ENCODE measurements at regions not wholly inside any gene's neighbourhood (a gene's known extent, or its start where the extent isn't known, plus 50 kb on each side); places are given as distances from the start of the nearest gene placed in this dataset.

- Histone ChIP-seq H2AFZ (ENCODE audit: low read depth, low read length) (no peak overlapping the region), H3K27ac (ENCODE audit: insufficient read depth, low read depth, low read length) (no peak overlapping the region), H3K9me1 (replicated peaks; ENCODE audit: control insufficient read depth, extremely low read depth, insufficient read depth, low read length) (no peaks in the 10 kb centered on the region), H4K20me1 (replicated peaks; ENCODE audit: control insufficient read depth, extremely low read depth, insufficient read depth, low read length) (no peaks in the 10 kb centered on the region), H3K9me3 (replicated peaks; ENCODE audit: control insufficient read depth, insufficient read depth, low read length) (no peaks in the 10 kb centered on the region), H3K4me2 (ENCODE audit: insufficient read depth, low read length) (no peak overlapping the region), H3K4me1 (ENCODE audit: control insufficient read depth, extremely low read depth, insufficient read depth, low read length) (no peaks in the 10 kb centered on the region), H3K4me3 (replicated peaks in 1 of 3; ENCODE audit: insufficient read depth in 1 of 3, low read depth in 1 of 3, low read length in 3 of 3) (no peak overlapping the region), H3K27me3 (ENCODE audit: control insufficient read depth in 2 of 2, insufficient read depth in 2 of 2, low read length in 2 of 2) (no peaks in the 10 kb centered on the region), H3K9ac (replicated peaks; ENCODE audit: extremely low read depth, insufficient read depth, low read length) (no peak overlapping the region), H3K79me2 (ENCODE audit: control insufficient read depth, insufficient read depth, low read length) (no peaks in the 10 kb centered on the region), H3K36me3 (ENCODE audit: control insufficient read depth in 2 of 2, extremely low read depth in 1 of 2, insufficient read depth in 2 of 2, low read length in 2 of 2) (no peaks in the 10 kb centered on the region)
- no TSS peak for BruUV-seq (replicated peaks)
- TF ChIP-seq MAX (IDR thresholded peaks at IDR 0.05; ENCODE audit: insufficient read depth, insufficient read length): no peak
- intact Hi-C loops (cut with micrococcal nuclease): no loop called here
- CTCF ChIA-PET: interaction anchor here (0.5 kb wide), 1 partner anchor 33 kb away, joined by 4 read pairs; no protein-coding TSS in a partner anchor
- DNase-seq (ENCODE audit: low read depth, low spot score): no peak
- POLR2A ChIA-PET: no interaction called here
- FAIRE-seq: no peak
- dilution Hi-C loops (cut with MboI; ENCODE audit: extremely low pct_ligation_motif_present, low sequenced_read_pairs): no loop called here
Measured at GRCh38 chr16:82497139-82497538, 129.6 kb upstream of the CDH13 start.

GRCh38 chr16:82488460-82488859 lies 138.3 kb upstream of the CDH13 start:
- Histone ChIP-seq H3K27ac (ENCODE audit: insufficient read depth, low read depth, low read length) (no peak overlapping the region), H3K9me1 (replicated peaks; ENCODE audit: control insufficient read depth, extremely low read depth, insufficient read depth, low read length) (no peaks in the 10 kb centered on the region), H4K20me1 (replicated peaks; ENCODE audit: control insufficient read depth, extremely low read depth, insufficient read depth, low read length) (no peaks in the 10 kb centered on the region), H2AFZ (ENCODE audit: low read depth, low read length) (no peak overlapping the region), H3K9ac (replicated peaks; ENCODE audit: extremely low read depth, insufficient read depth, low read length) (no peak overlapping the region), H3K9me3 (replicated peaks; ENCODE audit: control insufficient read depth, insufficient read depth, low read length) (no peaks in the 10 kb centered on the region), H3K4me2 (ENCODE audit: insufficient read depth, low read length) (no peak overlapping the region), H3K36me3 (ENCODE audit: control insufficient read depth in 2 of 2, extremely low read depth in 1 of 2, insufficient read depth in 2 of 2, low read length in 2 of 2) (no peaks in the 10 kb centered on the region), H3K4me3 (replicated peaks in 1 of 3; ENCODE audit: insufficient read depth in 1 of 3, low read depth in 1 of 3, low read length in 3 of 3) (no peak overlapping the region), H3K79me2 (ENCODE audit: control insufficient read depth, insufficient read depth, low read length) (no peaks in the 10 kb centered on the region), H3K27me3 (ENCODE audit: control insufficient read depth in 2 of 2, insufficient read depth in 2 of 2, low read length in 2 of 2) (peaks cover 2 to 3% of the 10 kb centered on the region in 2 experiments), H3K4me1 (ENCODE audit: control insufficient read depth, extremely low read depth, insufficient read depth, low read length) (no peaks in the 10 kb centered on the region)
- DNase-seq (ENCODE audit: low read depth, low spot score): no peak
- BruUV-seq (replicated peaks): no TSS peak
- no peak for TF ChIP-seq POLR2A (IDR thresholded peaks at IDR 0.05; ENCODE audit: low read depth, low read length)
- no peak for TF ChIP-seq POLR2AphosphoS5 (IDR thresholded peaks at IDR 0.05; ENCODE audit: insufficient read depth, low read depth, low read length)
- no peak for TF ChIP-seq EZH2 (IDR thresholded peaks at IDR 0.05; ENCODE audit: borderline replicate concordance, low read depth, low read length, severe bottlenecking)
- TF ChIP-seq GATA2 (IDR thresholded peaks at IDR 0.05; ENCODE audit: insufficient read depth, insufficient read length, low read depth, low read length): no peak
- no peak for TF ChIP-seq FOS (IDR thresholded peaks at IDR 0.05; ENCODE audit: borderline replicate concordance, insufficient read depth, low read length)
- no peak for TF ChIP-seq MAX (IDR thresholded peaks at IDR 0.05; ENCODE audit: insufficient read depth, insufficient read length)
- no peak for FAIRE-seq
- POLR2A ChIA-PET: no interaction called here
- dilution Hi-C loops (cut with MboI; ENCODE audit: extremely low pct_ligation_motif_present, low sequenced_read_pairs) (no loop called here), intact Hi-C loops (cut with micrococcal nuclease) (no loop called here)
- CTCF ChIA-PET: interaction anchor here (0.6 to 0.7 kb wide), 2 partner anchors 40 to 53 kb away, joined by 3 to 4 read pairs; no protein-coding TSS in a partner anchor

Measured in endothelial cell of umbilical vein (primary cell).